NCI-H524 treated with DMSO at 0.1 percent for 48 hours (cell line): ENCODE measurements at regions not wholly inside any gene's neighbourhood (a gene's known extent, or its start where the extent isn't known, plus 50 kb on each side); places are given as distances from the start of the nearest gene placed in this dataset.
"Not testable (repeated sequence)": the region's sequence is repeated elsewhere in the genome, so short reads cannot be mapped to it uniquely, and the experiment has no call there.

Experiments used
- DNase-seq: peaks from one replicate; lab custom pipeline; 2025; lab: John Stamatoyannopoulos, UW

DNA sequence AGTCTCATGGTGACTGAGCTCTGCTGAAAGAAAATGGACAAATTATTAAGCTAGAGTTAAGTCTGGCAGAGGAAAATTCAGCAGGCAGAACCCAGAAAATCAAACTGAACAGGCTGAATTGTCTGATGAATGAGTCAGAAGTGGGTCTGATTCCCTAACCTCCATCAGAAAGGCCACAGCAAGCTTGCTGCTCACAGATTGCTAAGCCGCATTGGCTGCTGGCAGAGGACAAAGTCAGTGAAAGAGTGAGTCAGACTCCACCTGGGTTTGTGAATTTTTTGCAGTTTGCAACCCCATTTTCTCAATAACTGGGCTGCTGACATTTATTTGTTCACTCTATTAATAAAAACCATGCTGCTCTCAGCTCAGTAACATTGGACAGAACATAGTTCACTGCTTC lies 191.3 kb downstream of the EPM2A start:
- no peak for DNase-seq

- no peak for DNase-seq
Observed at GRCh38 chr6:145544514-145544913, 190.8 kb downstream of the EPM2A start.

GRCh38 chr6:145546265-145546664 lies 189.1 kb downstream of the EPM2A start:
- DNase-seq, result no peak

DNA sequence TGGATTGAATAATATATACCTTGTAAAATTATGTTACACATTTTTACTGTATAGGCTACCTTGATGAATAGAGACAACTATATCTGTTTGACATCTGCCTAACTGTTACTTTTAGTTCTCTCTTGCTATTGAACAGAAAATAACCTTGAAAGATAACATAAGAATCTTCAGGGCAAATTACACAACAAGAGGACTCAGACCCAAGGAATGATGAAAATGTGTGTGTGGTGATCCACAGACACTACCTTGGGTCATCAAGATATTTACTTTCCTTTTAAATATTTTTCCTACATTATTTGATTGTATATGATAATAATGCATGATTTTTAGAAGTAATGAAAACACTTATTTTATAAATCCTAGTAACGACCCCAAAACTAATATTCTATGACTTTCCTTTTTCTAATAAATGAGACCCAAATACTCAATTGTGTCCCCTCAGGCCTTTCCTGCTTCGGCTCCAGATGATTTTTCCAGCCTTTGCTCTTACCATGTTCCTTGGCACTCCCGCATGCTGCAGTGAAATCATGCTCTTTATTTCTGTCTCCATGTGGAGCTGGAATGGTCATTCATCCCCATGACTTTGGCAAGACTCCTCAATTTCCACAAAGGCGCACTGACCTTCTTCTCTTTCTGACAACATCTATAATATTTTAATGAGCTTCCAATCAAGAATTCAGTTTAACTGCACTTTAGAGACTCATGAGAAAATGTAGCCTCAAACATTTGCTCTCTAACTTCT lies 187.6 kb downstream of the EPM2A start:
- no peak for DNase-seq

DNA sequence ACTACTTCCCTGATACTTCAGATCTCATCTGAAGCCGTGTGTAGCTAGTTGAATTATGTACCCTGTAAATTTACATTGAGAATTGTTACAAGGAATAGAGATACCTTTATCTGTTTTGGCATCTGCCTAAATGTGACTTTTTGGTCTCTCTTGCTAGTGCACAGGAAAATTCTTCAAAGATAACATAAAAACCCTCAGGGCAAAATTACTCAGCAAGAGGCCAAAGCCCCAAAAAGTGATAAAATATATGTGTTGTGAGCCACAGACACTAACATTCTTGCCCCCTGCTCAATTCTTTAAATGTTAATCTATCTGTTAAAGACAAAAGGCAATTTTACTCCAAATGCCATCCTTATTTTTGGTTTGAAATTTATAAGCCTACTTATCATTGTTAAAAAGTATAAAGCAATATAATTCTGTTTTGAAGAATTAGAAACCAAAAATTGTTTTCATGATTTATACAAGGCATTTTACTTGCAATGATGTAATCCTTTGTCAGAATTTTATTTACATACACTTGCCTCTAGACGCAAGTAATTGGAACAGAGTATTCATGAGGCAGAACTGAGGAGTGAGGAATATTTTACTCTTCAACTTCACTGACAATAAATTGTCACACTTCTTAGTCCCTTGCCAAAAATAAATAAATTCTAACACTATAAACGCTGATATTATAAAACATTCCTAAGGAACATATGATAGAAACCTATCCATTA lies 186.2 kb downstream of the EPM2A start:
- DNase-seq, result no peak

DNA sequence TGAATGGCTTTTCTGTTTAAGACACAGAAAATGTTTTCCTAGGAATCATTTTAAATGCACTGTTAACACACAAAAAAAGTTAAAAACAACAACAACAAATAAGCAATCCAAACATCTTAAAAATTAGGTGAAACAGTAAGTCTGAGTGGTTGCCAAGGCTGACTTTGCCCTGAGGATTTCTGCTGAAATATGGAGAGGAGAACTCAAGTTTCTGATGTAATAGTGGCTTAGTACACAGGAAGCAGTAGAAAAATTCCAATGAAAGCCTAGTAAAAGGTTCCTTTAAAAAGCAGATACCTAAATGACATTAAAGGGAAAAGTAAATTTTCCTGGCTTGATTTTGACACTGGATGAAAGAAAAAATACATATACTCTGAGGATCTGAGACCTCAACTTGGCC lies 184.2 kb downstream of the EPM2A start:
- DNase-seq, result no peak

- no peak for DNase-seq
Observed at GRCh38 chr6:145555084-145555483, 180.2 kb downstream of the EPM2A start.

DNA sequence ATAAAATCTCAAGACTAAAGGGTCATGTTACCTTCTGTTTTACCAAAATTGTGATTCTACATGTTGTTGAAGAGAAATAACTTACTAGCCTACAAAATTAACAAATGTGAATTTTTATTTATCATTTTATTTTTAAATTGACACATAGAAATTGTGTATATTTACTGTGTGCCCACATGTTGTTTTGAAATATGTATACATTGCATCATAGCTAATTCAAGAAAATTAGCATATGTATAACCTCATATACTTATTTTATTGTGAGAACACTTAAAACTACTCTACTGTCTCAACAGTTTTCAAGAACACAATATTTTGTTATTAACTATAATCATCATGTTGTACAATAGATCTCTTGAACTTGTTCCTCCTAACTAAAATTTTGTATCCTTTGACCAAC lies 177.8 kb downstream of the EPM2A start:
- no peak for DNase-seq

DNA sequence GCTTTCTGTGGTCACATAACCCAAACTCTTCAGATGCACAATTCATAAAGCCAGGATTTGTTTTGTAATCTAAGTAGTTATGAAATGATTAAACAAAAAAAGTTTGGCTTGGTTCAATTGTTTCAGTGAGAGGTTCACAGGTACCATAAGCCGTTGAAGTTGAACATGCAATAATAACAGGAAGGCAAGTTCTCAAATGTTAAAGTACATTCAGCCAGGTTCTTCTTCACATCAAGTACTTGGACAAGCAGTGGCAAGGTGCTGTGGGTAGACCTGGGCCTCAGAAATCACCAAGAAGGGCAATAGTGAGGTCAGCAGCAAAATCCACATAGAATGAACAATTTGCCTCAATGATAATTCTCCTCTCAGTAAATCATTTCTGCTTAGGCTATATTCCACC lies 175.5 kb downstream of the EPM2A start:
- DNase-seq, result no peak

- DNase-seq, result no peak
Observed at GRCh38 chr6:145561095-145562072, 173.9 kb downstream of the EPM2A start.

- DNase-seq, result no peak
Observed at GRCh38 chr6:145562771-145563615, 172.3 kb downstream of the EPM2A start.

GRCh38 chr6:145564553-145564952 lies 170.8 kb downstream of the EPM2A start:
- no peak for DNase-seq

DNA sequence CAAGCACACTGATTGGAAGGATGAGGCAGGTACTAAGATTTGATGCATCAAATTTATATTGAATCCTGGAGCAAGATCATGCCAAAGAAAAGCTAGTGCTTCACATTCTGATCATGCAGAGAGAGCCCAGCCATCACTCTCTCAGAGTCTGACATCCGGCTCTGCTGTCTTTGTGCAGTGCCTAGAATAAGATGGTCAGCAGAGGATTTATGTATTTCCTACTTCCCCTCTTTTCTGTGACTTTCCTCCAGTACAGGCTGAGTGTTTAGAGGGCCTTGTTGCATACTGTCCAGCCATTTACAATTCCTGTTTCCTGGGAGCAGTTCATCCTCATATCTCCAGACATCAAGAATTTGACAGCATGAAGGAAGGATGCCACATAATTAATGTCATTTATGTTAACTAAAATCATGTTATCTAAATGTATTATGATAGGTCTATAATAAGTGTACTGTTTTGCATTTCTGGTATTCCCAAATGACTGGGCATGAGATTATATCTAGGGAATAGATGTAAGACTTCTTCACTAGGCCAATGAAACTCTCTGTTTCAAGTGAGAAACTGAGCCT lies 167.6 kb downstream of the EPM2A start:
- DNase-seq, result no peak

DNA sequence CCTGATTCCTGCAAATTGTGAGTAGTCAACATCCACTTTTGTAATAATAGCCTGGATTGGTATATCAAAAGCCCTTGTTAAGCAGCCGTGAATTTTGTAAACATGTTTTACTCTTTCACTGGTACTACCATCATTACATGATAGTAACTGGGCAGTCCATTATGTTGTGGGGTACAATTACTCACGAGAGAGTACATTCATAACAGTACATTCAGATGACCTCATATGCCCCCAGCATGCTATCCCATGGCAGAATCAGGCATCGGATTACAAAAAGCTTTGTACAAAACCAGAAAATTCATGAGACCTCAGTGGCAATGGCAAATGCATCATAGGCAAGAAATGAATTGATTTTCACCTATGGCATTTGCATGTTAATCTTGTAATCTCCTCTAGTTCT lies 166.2 kb downstream of the EPM2A start:
- DNase-seq, result no peak

DNA sequence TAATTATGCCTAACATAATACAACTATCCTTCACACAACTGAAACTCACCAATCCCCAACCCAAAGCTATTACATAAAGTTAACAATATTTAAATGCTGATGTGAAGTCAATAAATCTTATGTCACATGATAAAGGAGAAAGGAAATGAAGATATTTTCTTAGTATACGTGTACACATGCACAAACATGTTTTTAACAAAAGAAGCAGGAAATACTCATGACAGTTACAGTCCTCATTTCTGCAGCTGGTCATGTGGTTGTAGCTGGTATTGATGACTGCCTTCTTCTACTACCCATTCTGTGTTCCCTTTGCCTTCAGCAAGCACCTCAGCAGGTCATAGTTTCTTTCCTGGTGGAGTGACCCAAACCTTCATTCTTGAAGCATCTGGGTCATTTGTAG lies 165.0 kb downstream of the EPM2A start:
- not testable (repeated sequence) for DNase-seq

GRCh38 chr6:145574269-145574668 lies 161.1 kb downstream of the EPM2A start:
- not testable (repeated sequence) for DNase-seq
